Progenitor cell of endocrine pancreas (in vitro differentiated cells): ENCODE measurements at regions not wholly inside any gene's neighbourhood (a gene's known extent, or its start where the extent isn't known, plus 50 kb on each side); places are given as distances from the start of the nearest gene placed in this dataset.

ENCODE experiments used
- DNase-seq: peaks from one replicate; pipeline ENCODE4 v3.0.0; 2021; ENCODE audit warnings: low spot score; ENCODE audit not compliant: unreplicated experiment
- H3K27ac Mint-ChIP-seq: 2 replicates; pipeline ENCODE4 v1.8.0; 2021; ENCODE audit warnings: mild to moderate bottlenecking, moderate library complexity, mixed read lengths
- H3K27me3 Mint-ChIP-seq: 2 replicates; pipeline ENCODE4 v1.8.0; 2021; ENCODE audit warnings: mixed read lengths
- H3K36me3 Mint-ChIP-seq: 2 replicates; pipeline ENCODE4 v1.8.0; 2022; ENCODE audit warnings: mixed read lengths; ENCODE audit not compliant: insufficient read depth
- H3K4me1 Mint-ChIP-seq: 2 replicates; pipeline ENCODE4 v1.8.0; 2021; ENCODE audit warnings: low read depth, mixed read lengths
- H3K4me3 Mint-ChIP-seq: 2 replicates; pipeline ENCODE4 v1.8.0; 2021; ENCODE audit warnings: low read depth, mild to moderate bottlenecking, moderate library complexity, mixed read lengths
- H3K9me3 Mint-ChIP-seq: 2 replicates; pipeline ENCODE4 v1.8.0; 2021; ENCODE audit warnings: low read depth, mixed read lengths
- TF ChIP-seq, protein P1 (sequence below): fragments of 200-600 bp; sonication (generic); IDR thresholded peaks from one replicate; pipeline ENCODE4 v1.5.0; 2021; ENCODE audit warnings: antibody characterized with exemption, mild to moderate bottlenecking; ENCODE audit not compliant: unreplicated experiment

DNA sequence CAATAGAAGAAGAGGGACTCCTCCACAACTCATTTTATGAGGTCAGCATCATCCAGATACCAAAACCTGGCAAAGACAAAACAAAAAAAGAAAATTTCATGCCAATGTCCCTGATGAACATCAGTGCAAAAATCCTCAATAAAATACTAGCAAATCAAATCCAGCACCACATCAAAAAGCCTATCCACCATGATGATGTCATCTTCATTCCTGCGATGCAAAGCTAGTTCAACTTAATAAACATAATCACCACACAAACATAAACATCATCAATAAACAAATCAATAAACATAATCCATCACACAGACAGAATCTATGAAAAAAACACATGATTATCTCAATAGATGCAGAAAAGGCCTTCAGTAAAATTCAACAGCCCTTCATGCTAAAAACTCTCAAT is 342.1 kb downstream of the RSL24D1 start:
- H3K27ac Mint-ChIP-seq, result no peak overlapping the region
- no peaks in the 10 kb centered on the region for H3K27me3 Mint-ChIP-seq
- DNase-seq, result no peak
- TF ChIP-seq, protein P1, sequence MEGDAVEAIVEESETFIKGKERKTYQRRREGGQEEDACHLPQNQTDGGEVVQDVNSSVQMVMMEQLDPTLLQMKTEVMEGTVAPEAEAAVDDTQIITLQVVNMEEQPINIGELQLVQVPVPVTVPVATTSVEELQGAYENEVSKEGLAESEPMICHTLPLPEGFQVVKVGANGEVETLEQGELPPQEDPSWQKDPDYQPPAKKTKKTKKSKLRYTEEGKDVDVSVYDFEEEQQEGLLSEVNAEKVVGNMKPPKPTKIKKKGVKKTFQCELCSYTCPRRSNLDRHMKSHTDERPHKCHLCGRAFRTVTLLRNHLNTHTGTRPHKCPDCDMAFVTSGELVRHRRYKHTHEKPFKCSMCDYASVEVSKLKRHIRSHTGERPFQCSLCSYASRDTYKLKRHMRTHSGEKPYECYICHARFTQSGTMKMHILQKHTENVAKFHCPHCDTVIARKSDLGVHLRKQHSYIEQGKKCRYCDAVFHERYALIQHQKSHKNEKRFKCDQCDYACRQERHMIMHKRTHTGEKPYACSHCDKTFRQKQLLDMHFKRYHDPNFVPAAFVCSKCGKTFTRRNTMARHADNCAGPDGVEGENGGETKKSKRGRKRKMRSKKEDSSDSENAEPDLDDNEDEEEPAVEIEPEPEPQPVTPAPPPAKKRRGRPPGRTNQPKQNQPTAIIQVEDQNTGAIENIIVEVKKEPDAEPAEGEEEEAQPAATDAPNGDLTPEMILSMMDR, result no peak
- no peaks in the 10 kb centered on the region for H3K4me1 Mint-ChIP-seq
- H3K9me3 Mint-ChIP-seq, result peaks cover 45% of the 10 kb centered on the region
- no peak overlapping the region for H3K4me3 Mint-ChIP-seq
- H3K36me3 Mint-ChIP-seq, result no peaks in the 10 kb centered on the region

DNA sequence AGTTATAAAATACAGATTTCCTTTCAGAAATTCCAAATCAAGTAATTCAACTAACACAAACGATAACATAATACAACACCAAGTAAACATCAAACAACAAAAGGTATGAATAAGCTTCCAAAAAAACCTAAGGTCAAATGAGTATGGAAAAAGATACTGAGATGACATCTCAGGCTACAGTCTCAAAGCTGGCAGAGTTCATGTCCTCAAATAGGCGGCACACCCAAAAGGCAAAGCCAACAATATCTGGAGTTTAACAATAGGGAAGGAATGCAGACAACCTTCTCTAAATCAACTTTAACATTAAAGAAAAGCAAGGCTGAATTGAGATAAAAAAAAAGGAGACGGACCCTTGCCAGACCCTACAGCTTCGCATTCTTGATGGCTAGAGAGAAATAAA is 346.6 kb downstream of the RSL24D1 start:
- H3K27me3 Mint-ChIP-seq, result no peaks in the 10 kb centered on the region
- TF ChIP-seq, protein P1, result no peak
- no peak overlapping the region for H3K27ac Mint-ChIP-seq
- no peaks in the 10 kb centered on the region for H3K36me3 Mint-ChIP-seq
- no peak overlapping the region for H3K4me3 Mint-ChIP-seq
- no peak for DNase-seq
- peaks cover 26% of the 10 kb centered on the region for H3K9me3 Mint-ChIP-seq
- no peaks in the 10 kb centered on the region for H3K4me1 Mint-ChIP-seq

DNA sequence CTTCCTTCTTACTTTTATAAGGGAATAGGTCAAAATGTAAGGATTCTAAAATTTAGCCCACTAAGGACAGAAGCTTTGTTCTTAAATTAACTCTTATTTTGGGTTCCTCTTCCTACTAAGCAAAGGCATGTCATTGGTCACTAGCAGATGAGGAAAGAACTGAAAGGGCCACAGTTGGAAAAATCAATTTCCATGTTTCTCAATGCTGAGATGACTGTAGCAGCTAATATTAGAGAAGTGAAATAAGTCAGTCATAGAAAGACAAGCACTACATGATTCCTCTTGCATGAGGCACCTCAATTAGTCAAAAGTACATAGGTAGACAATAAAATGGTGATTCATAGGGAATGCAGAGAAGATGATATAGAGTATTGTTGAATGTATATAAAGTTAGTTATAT is 353.7 kb downstream of the RSL24D1 start:
- Mint-ChIP-seq H3K27ac (no peak overlapping the region), H3K9me3 (no peaks in the 10 kb centered on the region), H3K4me1 (peaks cover 2% of the 10 kb centered on the region), H3K27me3 (no peaks in the 10 kb centered on the region), H3K4me3 (no peak overlapping the region), H3K36me3 (no peaks in the 10 kb centered on the region)
- DNase-seq, result no peak
- TF ChIP-seq, protein P1, result no peak

DNA sequence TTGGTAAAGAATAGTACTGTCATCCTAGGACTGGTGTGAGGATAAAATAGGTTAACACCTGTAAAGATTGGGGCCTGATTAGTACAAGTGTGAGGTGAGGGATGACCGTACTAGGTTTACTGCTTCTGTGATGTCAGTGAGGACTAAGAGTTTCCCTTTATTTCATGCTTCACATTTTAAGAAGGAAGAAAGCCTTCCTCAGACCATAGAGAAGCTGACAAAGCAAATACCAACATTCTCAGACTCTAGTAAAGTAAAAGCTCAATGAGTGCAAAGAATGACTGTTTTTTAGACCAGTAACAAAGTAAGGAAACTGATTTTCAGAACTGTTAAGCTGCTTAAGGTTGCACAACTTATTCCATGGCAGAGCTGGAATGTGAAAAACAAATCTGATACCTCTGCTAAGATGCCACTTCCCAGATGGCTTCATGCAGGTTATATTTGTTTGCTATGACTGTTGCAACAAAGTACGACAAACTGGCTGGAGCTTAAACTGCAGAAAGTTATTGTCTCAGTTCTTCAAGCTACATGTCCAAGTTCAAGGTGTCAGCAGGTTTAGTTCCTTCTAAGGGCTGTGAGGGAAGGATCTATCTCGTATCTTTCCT is 354.9 kb downstream of the RSL24D1 start:
- Mint-ChIP-seq H3K4me3 (no peak overlapping the region), H3K27ac (no peak overlapping the region), H3K9me3 (no peaks in the 10 kb centered on the region), H3K4me1 (peaks cover 2% of the 10 kb centered on the region), H3K27me3 (no peaks in the 10 kb centered on the region), H3K36me3 (no peaks in the 10 kb centered on the region)
- TF ChIP-seq, protein P1, result no peak
- no peak for DNase-seq

DNA sequence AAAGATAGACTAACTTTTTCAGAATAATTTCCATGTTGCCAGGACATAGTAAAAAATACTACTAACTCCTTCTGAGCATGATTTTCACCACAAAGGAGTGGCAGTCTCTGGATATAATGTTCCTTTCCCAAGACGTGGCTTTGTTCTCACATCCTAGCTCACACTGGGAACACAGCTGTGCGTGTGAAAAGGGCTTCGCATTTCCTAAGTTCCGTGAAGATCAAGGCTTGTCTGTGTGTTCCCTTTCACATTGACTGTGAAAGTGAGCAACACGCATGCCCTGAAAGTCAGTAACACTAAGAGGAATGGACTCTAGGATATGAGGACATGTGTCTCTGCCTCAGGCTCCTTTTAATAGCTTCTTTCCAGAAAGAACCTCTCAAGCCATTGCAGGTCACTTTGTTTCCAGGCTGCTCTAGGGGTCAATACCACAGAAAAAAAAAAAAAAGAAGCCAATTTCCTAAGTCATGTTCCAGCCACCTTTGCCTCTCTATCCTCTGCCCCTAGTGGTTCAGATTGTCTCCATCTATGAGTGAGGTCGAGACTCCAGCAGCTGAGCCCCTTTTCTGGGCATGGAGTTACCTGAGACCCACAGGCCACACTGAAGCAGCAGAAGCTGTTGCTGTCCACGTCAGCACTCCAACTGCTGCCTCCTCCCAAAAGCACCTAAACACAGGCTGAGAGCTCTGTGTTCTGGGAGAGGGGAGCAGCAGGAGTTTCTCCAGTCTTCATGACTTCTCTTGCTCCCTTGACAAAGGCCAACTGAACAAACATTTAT is 355.9 kb downstream of the RSL24D1 start:
- DNase-seq, result no peak
- Mint-ChIP-seq H3K9me3 (no peaks in the 10 kb centered on the region), H3K36me3 (no peaks in the 10 kb centered on the region), H3K27me3 (no peaks in the 10 kb centered on the region), H3K4me1 (peaks cover 2% of the 10 kb centered on the region), H3K4me3 (no peak overlapping the region), H3K27ac (no peak overlapping the region)
- TF ChIP-seq, protein P1, result peak; percentile 48
